ENCODE measurements at regions not wholly inside any gene's neighbourhood (a gene's known extent, or its start where the extent isn't known, plus 50 kb on each side); places are given as distances from the start of the nearest gene placed in this dataset.

DNA sequence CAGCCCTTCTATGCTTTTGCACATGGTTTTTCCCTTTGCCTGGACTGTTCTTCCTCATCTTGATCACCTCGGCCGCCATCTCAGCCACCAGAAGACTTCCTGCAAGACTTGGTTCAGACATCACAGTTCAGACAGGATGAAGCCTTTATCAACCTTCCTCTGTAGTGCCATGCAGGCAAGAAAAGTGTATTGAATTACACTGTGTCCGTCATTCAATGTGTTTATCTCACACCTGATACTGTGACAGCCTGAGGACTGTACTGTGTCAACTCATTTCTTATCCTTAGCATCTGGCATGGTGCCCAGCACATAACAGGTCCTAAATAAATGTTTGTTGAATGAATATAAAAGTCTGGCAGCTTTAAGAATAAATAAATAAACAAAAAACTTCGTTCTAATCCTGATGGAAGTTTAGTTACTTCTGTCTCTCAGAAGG, 133.3 kb upstream of the MAN1A1 start:
- DNase-seq (ENCODE audit: low read depth) = no peak

DNA sequence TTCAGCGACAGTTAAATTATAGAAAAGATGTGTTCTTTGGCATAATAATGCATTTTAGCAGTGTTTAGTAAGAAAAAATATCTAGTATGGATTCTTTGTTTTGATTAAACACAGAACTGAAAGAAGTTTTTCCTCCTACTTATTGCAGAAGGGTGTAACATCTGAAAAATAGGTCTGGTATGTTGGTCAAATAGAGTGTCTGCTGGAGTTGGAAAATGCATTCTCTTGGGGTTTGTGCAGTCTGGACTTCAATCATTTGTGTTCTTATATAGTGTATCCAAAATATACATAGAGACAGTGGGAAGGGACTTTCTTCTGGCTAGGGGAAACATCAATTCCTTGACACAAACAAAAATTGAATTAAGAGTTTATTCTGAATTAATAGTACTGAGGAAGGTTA, 132.4 kb upstream of the MAN1A1 start:
- no peak for DNase-seq (ENCODE audit: low read depth)

DNA sequence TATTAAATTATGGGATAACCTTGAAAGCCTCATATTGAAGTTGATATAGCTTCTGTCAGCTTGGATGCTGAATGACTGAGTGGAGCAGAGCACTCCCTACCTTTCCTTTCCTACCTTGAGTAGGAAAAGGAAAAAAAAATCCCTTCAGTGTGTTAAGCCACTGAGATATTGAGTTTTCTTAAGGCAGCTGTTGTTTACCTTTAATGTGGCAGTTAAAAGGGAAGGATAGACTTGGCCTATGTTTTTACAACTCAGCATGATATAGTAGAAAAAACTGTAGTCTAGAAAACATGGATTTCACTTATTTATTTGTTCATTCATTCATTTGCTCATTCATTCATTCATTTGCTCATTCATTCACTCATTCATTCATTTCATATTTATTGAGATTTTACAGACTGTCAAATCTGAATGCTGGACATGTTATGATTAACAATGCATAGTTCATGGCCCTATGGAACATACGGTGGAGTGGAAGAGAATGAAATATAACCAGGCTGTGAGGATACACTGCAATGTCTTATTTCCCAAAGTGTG, 131.5 kb upstream of the MAN1A1 start:
- DNase-seq (ENCODE audit: low read depth) = no peak

DNA sequence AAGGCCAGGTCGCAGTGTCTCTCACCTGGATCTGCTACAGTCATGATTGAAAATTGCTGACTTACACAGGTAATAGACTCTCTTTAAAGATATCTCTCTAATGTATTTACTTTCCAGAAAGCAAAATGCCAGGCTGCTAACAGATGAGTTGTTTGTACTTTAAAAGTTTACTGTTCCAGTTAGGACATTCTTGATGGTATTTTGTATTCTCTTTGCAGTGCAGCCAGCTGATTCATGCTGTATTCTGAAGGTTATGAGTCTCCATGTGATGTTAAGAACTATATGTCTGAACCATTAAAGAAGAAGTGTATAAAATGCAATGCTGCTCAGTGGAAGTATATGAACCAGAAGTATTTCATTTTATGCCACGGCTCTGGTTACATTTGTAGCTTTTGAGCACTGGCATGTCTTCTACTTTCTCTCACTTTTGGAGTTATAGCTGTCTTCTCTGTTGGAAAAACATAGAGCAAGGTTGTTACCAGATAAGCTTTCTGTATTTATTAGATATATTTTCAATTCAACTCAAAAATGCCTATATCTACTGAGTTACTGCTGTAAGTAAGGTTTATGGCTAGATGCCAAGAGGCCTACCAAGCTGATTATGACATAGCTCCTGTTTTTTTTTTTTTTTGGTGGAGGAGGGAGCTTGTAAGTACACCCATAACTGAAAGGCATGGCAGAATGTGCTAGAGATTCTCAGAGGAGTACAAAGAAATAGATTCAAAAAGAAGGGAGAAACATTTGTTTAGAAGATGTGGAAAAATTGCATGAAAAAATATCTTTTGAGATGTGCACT, 130.5 kb upstream of the MAN1A1 start:
- DNase-seq (ENCODE audit: low read depth) = no peak

DNA sequence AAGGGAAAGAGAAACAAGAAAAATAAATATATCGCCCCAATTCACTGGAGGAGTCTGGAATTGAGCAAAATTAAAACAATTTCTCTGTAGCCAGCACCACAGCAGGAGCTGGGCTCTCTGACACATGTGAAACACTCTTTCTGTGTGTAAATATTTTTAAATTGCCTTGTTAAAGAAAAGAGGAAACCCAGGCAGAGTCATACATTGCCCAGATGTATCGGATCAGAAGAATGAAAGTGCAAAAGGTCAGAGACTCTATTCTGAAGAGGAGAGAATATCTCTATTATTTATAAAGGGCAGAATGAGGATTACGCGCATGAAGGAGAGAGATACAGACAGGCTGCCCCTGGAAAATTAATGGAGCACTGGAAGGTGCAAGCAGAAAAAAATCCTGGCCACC, 127.0 kb upstream of the MAN1A1 start:
- DNase-seq (ENCODE audit: low read depth) = no peak

DNA sequence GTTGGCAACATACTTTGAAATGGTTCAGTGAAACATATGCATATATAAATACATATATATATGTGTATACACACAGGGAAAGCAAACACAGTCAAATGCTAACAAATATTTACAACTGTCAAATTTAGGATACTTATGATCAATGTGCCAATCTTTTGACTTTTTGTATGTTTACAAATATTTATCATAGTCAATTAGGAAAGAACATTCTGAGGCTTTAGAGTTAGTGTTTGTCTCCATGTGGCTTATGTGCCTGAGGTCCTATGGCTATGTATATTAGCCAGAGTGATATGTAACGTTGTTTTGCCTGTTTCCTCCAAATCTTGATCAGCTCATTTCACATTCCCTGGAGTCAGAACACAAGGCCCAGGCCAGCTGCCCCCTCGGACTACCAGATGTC, 126.5 kb upstream of the MAN1A1 start:
- DNase-seq (ENCODE audit: low read depth) = no peak

DNA sequence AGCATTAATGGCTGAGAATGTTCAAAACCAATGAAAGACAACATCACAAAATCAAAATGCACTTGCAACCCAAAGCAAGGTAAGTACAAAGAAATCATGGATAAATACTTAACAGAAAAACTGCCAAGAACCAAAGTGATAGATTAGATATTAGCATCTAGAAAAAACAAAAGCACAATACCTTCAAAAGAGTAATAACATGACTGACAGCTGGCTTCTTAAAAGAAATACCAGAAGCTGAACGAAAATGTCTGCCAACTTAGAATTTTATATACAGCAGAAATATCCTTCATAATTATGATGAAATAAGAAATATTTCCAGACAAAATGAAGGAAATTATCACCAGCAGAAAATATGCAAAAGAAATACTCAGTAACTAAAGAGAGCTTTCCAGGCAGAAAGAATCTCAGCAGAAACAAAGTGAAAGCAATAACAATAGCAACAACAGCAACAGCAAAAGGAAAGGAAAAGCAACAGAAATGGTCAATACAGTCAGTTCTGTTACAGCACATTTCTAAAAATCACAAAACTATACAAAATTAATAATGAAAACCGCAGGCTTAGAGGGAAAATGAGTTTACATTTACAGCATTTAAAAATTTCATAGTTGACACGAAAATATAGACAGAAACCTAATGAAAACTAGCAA, 121.5 kb upstream of the MAN1A1 start:
- DNase-seq (ENCODE audit: low read depth) = no peak

DNA sequence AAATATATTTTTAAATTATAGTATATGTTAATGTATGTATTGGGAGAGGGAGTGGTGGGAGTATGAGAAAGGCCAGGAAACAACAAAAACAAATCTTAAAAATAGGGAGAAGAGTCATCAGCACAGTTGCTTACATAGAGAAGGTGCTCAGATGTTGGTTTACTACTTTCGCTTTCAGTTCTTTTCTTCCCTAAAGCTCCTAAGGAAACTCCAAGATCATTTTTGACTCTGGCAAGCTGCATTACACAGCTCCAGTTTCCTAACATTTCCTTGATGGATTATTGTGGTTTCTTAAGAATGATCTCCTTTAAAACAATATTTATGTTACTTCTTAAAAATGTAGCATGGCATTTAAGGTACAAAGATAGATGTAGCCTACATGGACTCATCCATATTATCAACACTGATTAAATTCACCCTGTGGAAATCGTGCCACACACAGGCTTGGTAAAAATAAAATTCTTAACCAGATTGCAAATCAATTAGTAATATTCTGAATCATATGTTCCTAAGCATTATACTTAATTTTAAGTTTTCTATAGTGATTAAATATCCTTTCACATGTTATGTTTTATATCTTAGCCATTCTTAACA, 118.0 kb upstream of the MAN1A1 start:
- DNase-seq (ENCODE audit: low read depth) = no peak

DNA sequence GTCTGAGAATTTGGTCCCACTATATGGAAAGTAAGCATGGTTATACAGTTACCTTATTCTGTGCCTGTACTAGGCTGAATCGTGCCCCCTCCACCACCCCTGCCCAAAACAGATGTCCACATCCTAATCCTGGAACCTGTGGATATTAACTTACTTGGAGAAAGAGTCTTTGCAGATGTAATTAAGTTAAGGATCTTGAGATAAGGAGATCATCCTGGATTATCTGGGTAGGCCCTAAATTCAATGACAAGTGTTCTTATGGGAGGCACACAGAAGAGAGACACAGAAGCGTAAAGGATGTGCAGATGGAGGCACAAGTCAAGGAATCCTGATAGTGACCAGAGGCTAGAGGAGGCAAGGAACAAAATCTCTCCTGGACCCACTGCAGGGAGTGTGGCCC, 116.7 kb upstream of the MAN1A1 start:
- no peak for DNase-seq (ENCODE audit: low read depth)

DNA sequence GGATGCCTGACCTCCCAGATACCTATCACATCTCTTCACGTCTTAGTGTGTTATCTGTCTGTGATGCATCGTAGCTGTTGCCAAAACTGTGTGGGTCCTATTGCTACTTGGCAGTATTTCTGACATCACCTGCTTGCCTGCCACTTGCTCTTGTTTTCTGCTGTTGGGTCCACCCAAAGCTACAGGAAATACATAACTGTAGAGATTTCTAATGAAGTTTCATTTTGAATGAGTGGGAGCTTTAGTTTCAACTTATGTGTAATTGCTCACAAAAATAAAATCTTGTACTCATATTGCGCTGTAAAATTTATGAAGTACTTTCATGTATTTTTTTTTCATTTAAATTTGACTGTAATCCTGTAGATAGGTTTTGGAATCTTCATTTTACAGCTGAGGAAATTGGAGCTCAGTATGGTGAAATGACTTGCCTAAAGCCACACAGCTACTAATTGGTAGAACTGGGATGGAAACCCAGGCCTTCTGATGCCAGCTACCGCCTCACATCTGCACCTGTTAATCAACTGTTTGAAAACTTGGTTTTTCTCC, 113.6 kb upstream of the MAN1A1 start:
- DNase-seq (ENCODE audit: low read depth) = no peak

DNA sequence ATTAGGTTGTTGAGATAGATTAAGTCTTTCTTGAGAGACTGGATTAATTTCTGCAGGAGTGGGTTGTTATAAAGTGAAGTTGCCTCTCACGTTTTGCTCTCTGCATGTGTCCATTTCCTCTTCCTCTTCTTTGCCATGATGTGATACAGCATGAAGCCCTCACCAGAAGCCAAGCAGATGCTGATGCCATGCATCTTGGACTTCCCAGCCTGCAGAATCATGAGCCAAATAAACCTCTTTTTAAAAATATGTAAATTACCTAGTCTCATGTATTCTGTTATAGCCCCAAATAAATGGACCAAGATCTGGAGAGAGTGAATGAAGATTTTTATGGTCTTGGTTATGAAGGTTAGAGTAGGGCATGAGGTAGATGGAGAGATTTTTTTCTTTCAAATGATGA, 111.6 kb upstream of the MAN1A1 start:
- no peak for DNase-seq (ENCODE audit: low read depth)

DNA sequence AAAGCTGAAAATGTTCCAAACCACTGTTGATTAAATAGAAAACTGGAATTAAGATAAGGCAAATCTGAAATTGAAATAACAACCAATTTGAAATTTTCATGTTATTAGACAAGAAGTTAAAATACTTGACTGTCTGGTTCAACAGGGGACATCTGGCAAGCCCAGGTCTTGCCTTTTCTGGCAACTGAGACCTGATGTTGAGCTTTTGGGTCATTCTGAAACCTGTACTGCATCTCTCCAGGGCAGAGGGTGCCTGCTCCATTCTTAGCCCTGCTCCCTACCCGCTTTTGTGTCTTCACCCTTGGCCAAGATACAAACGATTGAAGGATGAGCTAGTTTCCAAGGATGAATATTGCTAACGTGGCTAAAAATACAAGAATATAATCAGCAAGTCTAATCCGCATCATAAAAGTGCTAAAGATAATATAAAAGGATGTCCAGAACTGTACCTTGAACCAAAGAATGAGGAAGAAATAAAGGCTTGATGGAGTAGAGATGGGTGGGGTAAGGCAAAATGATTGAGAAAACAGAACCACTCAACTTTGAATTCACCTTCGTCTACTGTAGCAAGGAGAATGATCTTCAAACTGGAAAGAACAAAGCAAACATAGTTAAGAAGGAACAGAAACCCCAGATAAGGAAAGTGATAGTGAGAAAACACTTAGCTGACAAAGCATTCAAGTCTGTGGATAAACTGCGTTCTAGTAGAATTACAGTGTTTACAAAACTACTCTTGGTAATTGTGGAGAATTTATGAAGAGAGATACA, 109.8 kb upstream of the MAN1A1 start:
- no peak for DNase-seq (ENCODE audit: low read depth)

DNA sequence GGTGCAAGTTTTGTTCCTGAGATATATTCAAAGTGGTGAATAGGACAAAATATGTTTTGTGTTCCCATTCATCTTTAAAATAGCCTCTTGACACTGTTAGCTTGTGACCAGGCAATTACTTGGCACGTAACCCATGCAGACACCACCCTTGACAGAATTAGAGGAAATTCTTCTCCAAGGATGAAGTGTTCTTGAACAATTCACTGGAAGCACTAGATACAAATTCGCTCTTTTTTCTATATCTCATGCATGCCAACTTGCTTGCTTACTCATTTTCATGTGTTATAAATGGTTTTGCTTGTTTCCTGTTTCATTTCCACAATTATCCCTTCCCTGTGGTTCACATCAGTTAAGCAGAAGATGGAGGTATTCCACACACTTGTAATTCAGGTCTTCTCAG, 105.2 kb upstream of the MAN1A1 start:
- no peak for DNase-seq (ENCODE audit: low read depth)

DNA sequence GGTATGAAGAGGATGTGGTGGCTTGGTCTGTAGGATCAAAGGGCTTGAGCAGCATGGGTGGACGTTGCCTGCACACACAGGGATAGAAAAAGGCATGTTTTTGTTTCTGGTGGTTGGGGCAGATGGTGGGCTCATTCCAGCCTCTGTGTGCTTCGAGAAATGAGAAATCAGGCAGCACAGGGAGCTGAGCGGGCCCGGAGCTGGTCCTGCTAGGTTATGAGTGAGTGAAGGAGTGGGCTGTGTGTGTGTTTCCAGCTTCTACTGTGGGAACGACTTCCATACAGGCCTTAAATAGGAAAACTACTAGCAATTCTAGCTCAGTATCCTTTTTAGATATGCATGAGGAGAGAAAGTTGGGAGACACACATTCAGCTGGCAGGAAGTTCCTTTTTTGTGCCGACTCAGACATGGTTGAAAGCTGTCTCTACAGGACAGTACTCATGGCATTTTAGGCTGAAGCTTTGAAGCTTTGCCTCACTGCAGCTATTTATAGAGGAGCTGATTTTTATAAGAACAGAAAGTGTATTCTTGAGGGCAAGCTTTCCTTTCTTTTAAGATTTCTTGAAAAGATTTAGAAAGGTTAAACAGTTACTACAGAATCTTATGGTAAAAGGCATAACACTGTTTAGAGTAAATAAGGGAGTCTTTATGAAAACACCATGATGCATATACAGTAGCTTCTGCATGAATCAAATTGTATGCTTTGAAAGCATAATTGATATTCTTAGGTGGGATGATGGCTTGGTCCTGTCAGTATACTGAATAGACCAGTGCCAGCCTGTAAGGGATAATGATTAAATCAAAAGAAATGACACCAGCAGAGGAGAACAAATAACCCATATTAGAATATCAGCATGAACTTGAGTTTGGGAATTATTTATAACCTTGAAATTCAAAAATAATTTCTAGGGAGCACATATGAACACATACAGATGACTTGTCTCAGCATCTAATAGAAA, 104.0 kb upstream of the MAN1A1 start:
- DNase-seq (ENCODE audit: low read depth) = no peak

DNA sequence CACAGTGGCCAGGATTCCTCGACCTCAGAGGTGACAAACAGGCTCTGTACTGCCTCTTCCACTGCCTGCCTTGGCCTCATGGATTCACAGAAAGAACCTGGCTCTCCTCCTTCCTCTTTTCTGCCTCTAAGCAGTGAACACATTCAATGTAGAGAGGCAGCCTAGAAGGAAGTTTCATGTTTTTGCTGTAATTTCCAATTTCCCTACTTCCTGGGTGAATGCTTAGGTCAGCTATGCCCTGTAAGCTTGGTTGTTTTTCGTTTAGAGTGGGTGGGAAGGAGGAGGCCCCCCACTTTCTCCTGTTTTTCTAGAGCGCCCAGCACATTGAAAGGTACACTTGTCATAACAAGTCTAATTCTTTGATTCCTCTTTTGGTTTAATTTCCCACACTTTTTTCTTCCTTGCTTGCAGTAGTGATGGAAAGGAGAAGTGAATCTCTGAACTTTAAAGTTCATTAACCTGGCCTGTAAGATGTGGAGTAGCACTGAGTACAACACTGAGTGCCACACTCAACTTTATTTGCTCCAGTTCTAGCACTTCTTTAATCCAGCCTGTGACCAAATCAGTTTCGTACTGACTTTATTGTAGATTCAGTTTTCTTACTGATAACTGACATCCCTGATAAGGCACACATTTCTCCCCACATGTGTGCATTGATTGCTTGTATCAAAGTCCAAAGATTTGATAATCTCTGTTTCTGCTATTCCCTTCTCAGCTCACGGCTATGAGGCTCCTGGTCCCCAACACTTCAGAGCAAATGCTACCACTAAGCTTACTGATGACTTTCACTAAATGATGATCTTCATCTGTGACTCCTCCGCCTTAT, 100.0 kb upstream of the MAN1A1 start:
- DNase-seq (ENCODE audit: low read depth) = no peak

DNA sequence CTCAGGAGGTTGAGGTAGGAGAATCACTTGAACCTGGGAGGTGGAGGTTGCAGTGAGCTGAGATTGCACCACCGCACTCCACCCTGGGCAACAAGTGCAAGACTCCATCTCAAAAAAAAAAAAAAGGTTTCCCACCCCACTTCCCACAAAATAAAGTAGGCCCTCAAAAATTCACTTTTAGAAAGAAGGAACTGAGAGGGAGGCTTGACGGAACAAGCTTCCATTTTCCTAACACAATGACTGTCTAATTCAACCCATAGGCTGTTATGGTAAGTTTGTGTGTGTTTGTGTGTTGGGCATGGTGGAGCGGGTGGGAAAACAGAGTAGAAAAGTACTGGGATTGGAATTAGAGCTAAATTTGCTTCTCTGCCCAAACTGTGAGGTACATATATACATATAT, 98.4 kb upstream of the MAN1A1 start:
- no peak for DNase-seq (ENCODE audit: low read depth)

DNA sequence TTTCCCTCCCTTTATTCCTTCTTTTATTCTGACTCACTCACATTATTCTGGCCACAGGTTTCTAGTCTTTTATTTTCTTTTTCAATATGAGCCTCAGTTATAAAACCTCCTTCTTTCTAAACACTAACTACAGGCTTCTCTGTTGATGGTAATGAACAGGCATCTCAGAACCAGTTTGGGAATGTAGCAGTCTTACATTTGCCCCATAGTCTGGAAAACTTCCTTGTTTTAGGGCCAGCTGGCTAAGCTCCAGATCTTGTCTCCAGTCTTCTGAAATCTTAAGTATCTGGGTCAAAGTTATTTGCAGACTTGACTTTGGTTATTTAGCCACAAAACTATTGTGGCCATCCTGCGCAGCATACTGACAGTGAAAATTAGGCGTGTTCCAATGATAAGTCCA, 97.0 kb upstream of the MAN1A1 start:
- no peak for DNase-seq (ENCODE audit: low read depth)

DNA sequence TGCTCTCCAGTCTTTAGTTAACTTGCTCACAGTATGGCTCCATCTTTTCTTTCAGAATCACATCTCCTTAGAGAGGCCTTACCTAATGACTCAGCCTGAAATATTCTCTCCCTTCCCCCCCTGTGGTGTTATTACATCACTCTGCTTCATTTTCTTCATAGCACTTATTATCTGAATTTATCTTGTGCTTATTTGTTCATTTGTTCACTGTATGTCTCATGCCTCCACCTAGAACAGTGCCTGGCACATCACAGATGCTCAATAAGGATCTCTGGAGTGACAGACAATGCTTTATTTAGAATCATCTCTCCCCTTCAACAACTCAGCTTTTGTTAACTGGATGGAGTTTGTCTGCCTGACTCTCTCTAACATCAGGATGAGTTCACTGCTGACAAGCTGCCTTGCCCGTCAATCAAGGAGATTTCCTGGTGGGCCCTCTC, 96.6 kb upstream of the MAN1A1 start:
- DNase-seq (ENCODE audit: low read depth) = no peak

DNA sequence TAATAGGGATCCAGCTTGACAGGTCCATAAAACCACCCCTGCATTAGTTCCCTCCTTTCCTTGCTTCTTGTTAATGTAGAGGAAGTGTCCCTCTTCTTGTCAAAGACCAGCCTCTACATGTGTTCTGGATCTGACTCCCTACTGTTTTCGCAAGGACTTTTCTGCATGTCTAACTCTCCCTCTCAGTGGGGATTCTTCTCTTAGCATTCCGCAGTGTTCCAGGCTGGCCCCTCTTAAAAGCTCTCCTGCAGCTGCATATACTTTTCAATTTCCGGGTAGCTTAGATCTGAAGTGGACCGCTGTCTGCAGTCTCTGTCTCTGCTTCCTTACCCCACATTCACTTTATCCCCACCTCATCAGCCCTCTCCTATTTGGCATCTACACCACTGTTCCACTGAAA, 96.1 kb upstream of the MAN1A1 start:
- no peak for DNase-seq (ENCODE audit: low read depth)

Measured in activated gamma-delta T cell treated with anti-CD3 and anti-CD28 coated beads, Interleukin-2, amount 50 U/mL, for 16 hours (primary cell).